Hepatocyte (in vitro differentiated cells): ENCODE measurements at regions not wholly inside any gene's neighbourhood (a gene's known extent, or its start where the extent isn't known, plus 50 kb on each side); places are given as distances from the start of the nearest gene placed in this dataset.
A peak's percentile ranks its signal among the peaks of the same experiment; 100 is the strongest.

Source experiments
- DNase-seq: peaks from one replicate; pipeline ENCODE4 v3.0.0-alpha.2; 2016; ENCODE audit warnings: low spot score
- H2AFZ ChIP-seq: fragments of 200-600 bp; sonication (generic); 2 replicates; pipeline ENCODE4 v1.6.0; 2016; ENCODE audit warnings: antibody characterized with exemption, mild to moderate bottlenecking
- H3K27ac ChIP-seq: fragments of 200-600 bp; sonication (generic); 2 replicates; pipeline ENCODE4 v1.5.1; 2016; ENCODE audit warnings: mild to moderate bottlenecking
- H3K27me3 ChIP-seq: fragments of 200-600 bp; sonication (generic); 2 replicates; pipeline ENCODE4 v1.6.1; 2016
- H3K36me3 ChIP-seq: fragments of 200-600 bp; sonication (generic); replicated peaks from 2 replicates; pipeline ENCODE4 v1.5.1; 2016; ENCODE audit warnings: low read depth; ENCODE audit not compliant: insufficient read depth
- H3K4me1 ChIP-seq: fragments of 200-600 bp; sonication (generic); 2 replicates; pipeline ENCODE4 v1.5.1; 2016; ENCODE audit warnings: mild to moderate bottlenecking, moderate library complexity; ENCODE audit not compliant: insufficient read depth
- H3K4me2 ChIP-seq: fragments of 200-600 bp; sonication (generic); 2 replicates; pipeline ENCODE4 v1.6.0; 2016
- H3K4me3 ChIP-seq: fragments of 200-600 bp; sonication (generic); 2 replicates; pipeline ENCODE4 v1.5.1; 2016; ENCODE audit warnings: mild to moderate bottlenecking
- H3K79me2 ChIP-seq: fragments of 200-600 bp; sonication (generic); 2 replicates; pipeline ENCODE4 v1.6.0; 2017; ENCODE audit warnings: mild to moderate bottlenecking
- H3K9me2 ChIP-seq: fragments of 200-600 bp; sonication (generic); replicated peaks from 2 replicates; pipeline ENCODE4 v1.6.0; 2017; ENCODE audit warnings: mild to moderate bottlenecking; ENCODE audit not compliant: insufficient read depth
- H3K9me3 ChIP-seq: fragments of 200-600 bp; sonication (generic); 2 replicates; pipeline ENCODE4 v1.5.1; 2016; ENCODE audit warnings: low read depth, mild to moderate bottlenecking
- H4K20me1 ChIP-seq: fragments of 200-600 bp; sonication (generic); 2 replicates; pipeline ENCODE4 v1.6.0; 2016; ENCODE audit warnings: mild to moderate bottlenecking; ENCODE audit not compliant: insufficient read depth, poor library complexity, severe bottlenecking
- CTCF ChIP-seq: fragments of 200-600 bp; sonication (generic); IDR thresholded peaks from 2 replicates; pipeline ENCODE4 v1.5.1; 2016; ENCODE audit warnings: antibody characterized with exemption, mild to moderate bottlenecking; ENCODE audit not compliant: poor library complexity
- EZH2 ChIP-seq: fragments of 200-600 bp; sonication (generic); IDR thresholded peaks from 2 replicates; pipeline ENCODE4 v1.6.1; 2016; ENCODE audit warnings: antibody characterized with exemption, mild to moderate bottlenecking, borderline replicate concordance
- EZH2phosphoT487 ChIP-seq: fragments of 200-600 bp; sonication (generic); IDR thresholded peaks from one replicate; pipeline ENCODE4 v1.6.1; 2018; ENCODE audit warnings: antibody characterized with exemption, mild to moderate bottlenecking, low read depth, moderate library complexity; ENCODE audit not compliant: unreplicated experiment, severe bottlenecking
- WGBS: methylation state at CpG from one replicate; pipeline ENCODE4 v1.1.6; 2016; ENCODE audit warnings: low lambda C conversion rate; ENCODE audit errors: missing lambda C conversion rate; 5-methylcytosine and 5-hydroxymethylcytosine counted together

- no peaks in the 10 kb centered on the region for H3K4me1 ChIP-seq
- 33% methylated on average over 1 of the region's 1 CpG for whole genome bisulfite sequencing
- no peaks in the 10 kb centered on the region for H3K9me2 ChIP-seq
- H3K27me3 ChIP-seq = no peaks in the 10 kb centered on the region
- peak overlapping the region; percentile 32 for H3K27ac ChIP-seq
- TF ChIP-seq CTCF = no peak
- TF ChIP-seq EZH2 = no peak
- TF ChIP-seq EZH2phosphoT487 = no peak
- DNase-seq = peak; percentile 50
- H3K36me3 ChIP-seq = no peaks in the 10 kb centered on the region
- H4K20me1 ChIP-seq = no peaks in the 10 kb centered on the region
- no peak overlapping the region for H3K4me3 ChIP-seq
- no peaks in the 10 kb centered on the region for H3K9me3 ChIP-seq
- no peak overlapping the region for H2AFZ ChIP-seq
- no peak overlapping the region for H3K4me2 ChIP-seq
- H3K79me2 ChIP-seq = no peaks in the 10 kb centered on the region
These were observed 176.0 kb upstream of the TMCO5A start for GRCh38 chr15:37758412-37758811.

GRCh38 chr15:37764733-37765191, 169.7 kb upstream of the TMCO5A start:
- Histone ChIP-seq H4K20me1 (no peaks in the 10 kb centered on the region), H2AFZ (peak overlapping the region; percentile 77), H3K4me1 (no peaks in the 10 kb centered on the region), H3K9me2 (no peaks in the 10 kb centered on the region), H3K36me3 (no peaks in the 10 kb centered on the region), H3K4me3 (no peak overlapping the region), H3K9me3 (no peaks in the 10 kb centered on the region), H3K79me2 (no peaks in the 10 kb centered on the region), H3K27ac (no peak overlapping the region), H3K4me2 (no peak overlapping the region), H3K27me3 (no peaks in the 10 kb centered on the region)
- DNase-seq = peak; percentile 64
- TF ChIP-seq CTCF (peak; percentile 63), EZH2phosphoT487 (no peak)
- 67% methylated on average over 3 of the region's 3 CpGs for WGBS

GRCh38 chr15:37765786-37766185, 168.7 kb upstream of the TMCO5A start:
- H3K4me2 ChIP-seq = no peak overlapping the region
- H3K27ac ChIP-seq = no peak overlapping the region
- TF ChIP-seq EZH2 (no peak), EZH2phosphoT487 (no peak), CTCF (no peak)

More at GRCh38 chr15:37765786-37766185, 168.7 kb upstream of the TMCO5A start:
- WGBS = 48% methylated on average over 8 of the region's 8 CpGs
- DNase-seq = peak; percentile 6
- Histone ChIP-seq H3K36me3 (no peaks in the 10 kb centered on the region), H3K27me3 (no peaks in the 10 kb centered on the region), H2AFZ (no peak overlapping the region), H3K4me3 (no peak overlapping the region), H3K9me3 (no peaks in the 10 kb centered on the region), H3K79me2 (no peaks in the 10 kb centered on the region), H3K4me1 (no peaks in the 10 kb centered on the region), H3K9me2 (no peaks in the 10 kb centered on the region), H4K20me1 (no peaks in the 10 kb centered on the region)
